OCI-LY1 (cell line): ENCODE measurements at regions not wholly inside any gene's neighbourhood (a gene's known extent, or its start where the extent isn't known, plus 50 kb on each side); places are given as distances from the start of the nearest gene placed in this dataset.

ENCODE experiments used
- CTCF ChIP-seq: fragments of 200-600 bp; sonication (generic), shearing (Covaris generic); IDR thresholded peaks from 2 replicates; pipeline ENCODE4 v1.5.1; 2017; ENCODE audit warnings: mild to moderate bottlenecking, antibody characterized with exemption, low read length, moderate library complexity, mixed read lengths
- EZH2 ChIP-seq: fragments of 200-600 bp; sonication (generic), shearing (Covaris generic); IDR thresholded peaks from 2 replicates; pipeline ENCODE4 v1.8.0; 2017; ENCODE audit warnings: borderline replicate concordance, mixed run types, mild to moderate bottlenecking, antibody characterized with exemption, low read length, moderate library complexity, mixed read lengths

- TF ChIP-seq CTCF (no peak), EZH2 (no peak)
Observed at GRCh38 chr20:11077226-11077625, 403.4 kb upstream of the JAG1 start.
